EL (cell line): ENCODE measurements at regions not wholly inside any gene's neighbourhood (a gene's known extent, or its start where the extent isn't known, plus 50 kb on each side); places are given as distances from the start of the nearest gene placed in this dataset.

Source experiments
- DNase-seq: peaks from one replicate; pipeline ENCODE4 v3.0.0-alpha.2; 2016

DNA sequence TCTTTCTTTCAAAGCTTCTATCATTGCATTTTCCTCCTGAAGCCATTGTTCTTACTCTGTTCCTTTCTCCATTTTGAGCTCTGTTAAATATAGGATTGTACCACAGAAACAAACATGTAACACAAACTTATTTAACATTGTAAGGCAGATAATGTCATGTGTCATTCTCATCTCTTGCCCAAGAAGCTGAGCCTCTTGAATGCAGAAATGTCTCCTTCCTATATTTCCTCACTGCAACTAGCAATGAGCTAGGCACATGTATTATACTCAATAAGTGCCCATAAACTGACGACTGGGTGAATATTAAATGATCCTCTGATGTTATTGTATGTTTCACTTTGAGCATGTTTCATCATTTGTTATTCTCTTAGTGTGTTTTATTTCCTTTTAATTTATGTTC, 56.7 kb upstream of the SLC7A11 start:
- DNase-seq = no peak

DNA sequence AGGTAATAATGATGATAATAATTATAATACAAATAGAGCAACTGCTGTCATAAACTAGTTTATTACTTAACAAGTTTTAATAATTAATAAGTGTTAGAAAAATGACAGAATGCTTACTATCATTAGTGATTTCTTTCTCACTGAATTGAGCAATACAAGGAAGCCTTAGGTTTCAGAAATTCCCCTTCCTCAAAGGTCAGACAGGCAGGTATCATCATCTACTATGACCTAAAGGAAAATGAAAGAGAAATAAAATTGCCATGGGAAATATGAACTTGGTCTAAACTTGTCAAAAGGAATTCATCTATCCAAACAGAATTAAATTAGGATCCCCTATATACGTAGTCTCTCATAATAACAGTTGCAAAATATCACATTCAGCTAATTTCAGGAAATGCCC, 56.3 kb upstream of the SLC7A11 start:
- no peak for DNase-seq

DNA sequence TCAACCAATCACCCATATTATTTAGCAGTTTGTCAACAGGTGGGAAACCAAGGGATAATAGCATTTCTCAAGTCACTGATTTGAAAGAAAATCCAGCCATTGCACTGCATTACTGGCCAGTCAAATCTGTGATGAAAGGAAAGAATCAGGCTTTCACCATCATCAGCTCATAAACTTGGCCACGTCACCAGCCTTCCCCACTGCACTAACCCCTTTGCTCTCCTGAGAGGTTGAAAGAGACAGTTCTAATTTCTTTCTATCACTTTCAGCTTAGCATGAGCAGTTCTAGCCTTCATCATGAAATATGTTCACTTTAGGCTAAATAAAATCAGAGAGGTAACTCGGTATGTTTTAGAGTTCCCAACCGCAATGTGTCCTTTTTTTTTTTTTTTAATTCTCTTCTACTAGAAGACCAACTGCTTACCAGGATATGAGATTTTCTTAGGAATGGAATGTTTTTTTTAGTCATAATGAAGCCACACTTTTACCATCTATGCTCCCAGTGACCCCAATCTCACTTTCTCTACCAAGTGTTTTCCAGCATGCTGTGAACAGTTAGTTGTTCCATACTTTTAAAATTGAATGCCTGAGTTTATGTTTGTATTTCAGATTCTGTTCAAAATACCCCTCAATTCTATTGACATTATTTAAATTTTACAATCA, 55.7 kb upstream of the SLC7A11 start:
- DNase-seq = peak; percentile 75

- no peak for DNase-seq
Observed at GRCh38 chr4:138292321-138292720, 50.2 kb upstream of the SLC7A11 start.
